ENCODE measurements at regions not wholly inside any gene's neighbourhood (a gene's known extent, or its start where the extent isn't known, plus 50 kb on each side); places are given as distances from the start of the nearest gene placed in this dataset.
"Not testable (repeated sequence)": the region's sequence is repeated elsewhere in the genome, so short reads cannot be mapped to it uniquely, and the experiment has no call there.

GRCh38 chr5:162668926-162669325 is 601.4 kb downstream of the GABRG2 start:
- no peak overlapping the region for H3K4me3 ChIP-seq
- no peak overlapping the region for H3K27ac ChIP-seq
- DNase-seq, result no peak
- H3K9me3 ChIP-seq (replicated peaks), result no peaks in the 10 kb centered on the region
- no peaks in the 10 kb centered on the region for H3K4me1 ChIP-seq
- no peaks in the 10 kb centered on the region for H3K27me3 ChIP-seq
- no peaks in the 10 kb centered on the region for H3K36me3 ChIP-seq

- Histone ChIP-seq H3K27ac (no peak overlapping the region), H3K4me1 (no peaks in the 10 kb centered on the region)
- no peak for DNase-seq
Observed at GRCh38 chr5:162672061-162672460, 604.5 kb downstream of the GABRG2 start.

GRCh38 chr5:162683284-162683683 is 615.7 kb downstream of the GABRG2 start:
- Histone ChIP-seq H3K4me3 (no peak overlapping the region), H3K36me3 (no peaks in the 10 kb centered on the region), H3K27ac (no peak overlapping the region), H3K9me3 (replicated peaks) (no peaks in the 10 kb centered on the region), H3K27me3 (no peaks in the 10 kb centered on the region), H3K4me1 (peaks cover 12% of the 10 kb centered on the region; the same call in 1 of the 2 replicates)
- no peak for DNase-seq

More at GRCh38 chr5:162672061-162672460, 604.5 kb downstream of the GABRG2 start:
- Histone ChIP-seq H3K36me3 (no peaks in the 10 kb centered on the region), H3K9me3 (replicated peaks) (no peaks in the 10 kb centered on the region), H3K4me3 (no peak overlapping the region), H3K27me3 (no peaks in the 10 kb centered on the region; the same call in 1 of the 2 replicates)

- Histone ChIP-seq H3K36me3 (no peaks in the 10 kb centered on the region), H3K4me3 (no peak overlapping the region), H3K4me1 (peaks cover 12% of the 10 kb centered on the region; the same call in 1 of the 2 replicates), H3K27ac (no peak overlapping the region; the same call in 1 of the 2 replicates), H3K27me3 (no peaks in the 10 kb centered on the region), H3K9me3 (replicated peaks) (no peaks in the 10 kb centered on the region)
- DNase-seq, result peak in 1 of 2 experiments; percentile 2
Observed at GRCh38 chr5:162684145-162684544, 616.6 kb downstream of the GABRG2 start.

- Histone ChIP-seq H3K27ac (no peak overlapping the region), H3K9me3 (replicated peaks) (no peaks in the 10 kb centered on the region), H3K4me1 (peaks cover 12% of the 10 kb centered on the region; the same call in 1 of the 2 replicates), H3K27me3 (no peaks in the 10 kb centered on the region), H3K4me3 (no peak overlapping the region), H3K36me3 (no peaks in the 10 kb centered on the region)
- DNase-seq, result peak; percentile 4 to 7
Observed at GRCh38 chr5:162685302-162685701, 617.7 kb downstream of the GABRG2 start.

GRCh38 chr5:162696272-162696671 is 628.7 kb downstream of the GABRG2 start:
- not testable (repeated sequence) for DNase-seq; H3K4me1 ChIP-seq; H3K4me3 ChIP-seq; H3K9me3 ChIP-seq (replicated peaks); H3K27ac ChIP-seq; H3K27me3 ChIP-seq; H3K36me3 ChIP-seq

- Histone ChIP-seq H3K27me3 (no peaks in the 10 kb centered on the region), H3K27ac (no peak overlapping the region), H3K4me1 (no peaks in the 10 kb centered on the region), H3K9me3 (replicated peaks) (no peaks in the 10 kb centered on the region), H3K4me3 (no peak overlapping the region), H3K36me3 (no peaks in the 10 kb centered on the region)
- DNase-seq, result no peak
Observed at GRCh38 chr5:162699361-162699760, 631.8 kb downstream of the GABRG2 start.

GRCh38 chr5:162703914-162704313 is 636.3 kb downstream of the GABRG2 start:
- Histone ChIP-seq H3K4me3 (no peak overlapping the region), H3K27me3 (no peaks in the 10 kb centered on the region), H3K4me1 (no peaks in the 10 kb centered on the region), H3K27ac (no peak overlapping the region), H3K36me3 (no peaks in the 10 kb centered on the region), H3K9me3 (replicated peaks) (no peaks in the 10 kb centered on the region)
- DNase-seq, result peak in 1 of 2 experiments; percentile 24

- DNase-seq, result no peak
- H3K27me3 ChIP-seq, result no peaks in the 10 kb centered on the region
- no peak overlapping the region for H3K4me3 ChIP-seq
- no peaks in the 10 kb centered on the region for H3K36me3 ChIP-seq
- no peaks in the 10 kb centered on the region for H3K9me3 ChIP-seq (replicated peaks)
- no peaks in the 10 kb centered on the region for H3K4me1 ChIP-seq
- no peak overlapping the region for H3K27ac ChIP-seq
Observed at GRCh38 chr5:162711244-162711643, 643.7 kb downstream of the GABRG2 start.

- H3K36me3 ChIP-seq, result no peaks in the 10 kb centered on the region
- DNase-seq, result no peak
- no peak overlapping the region for H3K27ac ChIP-seq
- no peaks in the 10 kb centered on the region for H3K4me1 ChIP-seq
- H3K4me3 ChIP-seq, result no peak overlapping the region
- H3K27me3 ChIP-seq, result no peaks in the 10 kb centered on the region
- no peaks in the 10 kb centered on the region for H3K9me3 ChIP-seq (replicated peaks)
Observed at GRCh38 chr5:162719720-162720119, 652.1 kb downstream of the GABRG2 start.

GRCh38 chr5:162721125-162721524 is 653.6 kb downstream of the GABRG2 start:
- Histone ChIP-seq H3K9me3 (replicated peaks) (no peaks in the 10 kb centered on the region), H3K27ac (no peak overlapping the region), H3K4me3 (no peak overlapping the region), H3K4me1 (no peaks in the 10 kb centered on the region), H3K36me3 (no peaks in the 10 kb centered on the region), H3K27me3 (no peaks in the 10 kb centered on the region)
- no peak for DNase-seq

GRCh38 chr5:162752612-162753011 is 684.8 kb upstream of the CCNG1 start:
- Histone ChIP-seq H3K4me1 (no peaks in the 10 kb centered on the region), H3K27ac (no peak overlapping the region), H3K36me3 (no peaks in the 10 kb centered on the region), H3K27me3 (peaks cover 5% of the 10 kb centered on the region), H3K9me3 (replicated peaks) (no peaks in the 10 kb centered on the region), H3K4me3 (no peak overlapping the region)
- no peak for DNase-seq

- Histone ChIP-seq H3K27me3 (peaks cover 4% of the 10 kb centered on the region; the same call in 1 of the 2 replicates), H3K9me3 (replicated peaks) (no peaks in the 10 kb centered on the region), H3K4me1 (no peaks in the 10 kb centered on the region), H3K27ac (no peak overlapping the region), H3K4me3 (no peak overlapping the region), H3K36me3 (no peaks in the 10 kb centered on the region)
- DNase-seq, result no peak
Observed at GRCh38 chr5:162762119-162762518, 675.3 kb upstream of the CCNG1 start.

GRCh38 chr5:162769019-162769418 is 668.4 kb upstream of the CCNG1 start:
- H3K27ac ChIP-seq, result no peak overlapping the region
- no peak overlapping the region for H3K4me3 ChIP-seq
- H3K27me3 ChIP-seq, result 0 out of 2 replicates have a peak, but pooled peaks cover 2% of the 10 kb centered on the region
- H3K4me1 ChIP-seq, result no peaks in the 10 kb centered on the region
- no peaks in the 10 kb centered on the region for H3K9me3 ChIP-seq (replicated peaks)
- no peaks in the 10 kb centered on the region for H3K36me3 ChIP-seq
- DNase-seq, result peak; percentile 2 to 9

GRCh38 chr5:162785673-162786072 is 651.7 kb upstream of the CCNG1 start:
- Histone ChIP-seq H3K27ac (no peak overlapping the region), H3K4me3 (no peak overlapping the region), H3K36me3 (no peaks in the 10 kb centered on the region), H3K9me3 (replicated peaks) (no peaks in the 10 kb centered on the region), H3K4me1 (no peaks in the 10 kb centered on the region), H3K27me3 (no peaks in the 10 kb centered on the region)
- no peak for DNase-seq

- Histone ChIP-seq H3K27me3 (no peaks in the 10 kb centered on the region), H3K4me3 (no peak overlapping the region), H3K9me3 (replicated peaks) (no peaks in the 10 kb centered on the region), H3K4me1 (no peaks in the 10 kb centered on the region), H3K27ac (no peak overlapping the region), H3K36me3 (no peaks in the 10 kb centered on the region)
- DNase-seq, result peak; percentile 3 to 27
Observed at GRCh38 chr5:162786234-162786633, 651.2 kb upstream of the CCNG1 start.

All from SJCRH30 (cell line).